ENCODE measurements at regions not wholly inside any gene's neighbourhood (a gene's known extent, or its start where the extent isn't known, plus 50 kb on each side); places are given as distances from the start of the nearest gene placed in this dataset.

GRCh38 chr1:59244891-59245290 is 52.0 kb upstream of the FGGY start:
- Mint-ChIP-seq H3K4me3 (no peak overlapping the region), H3K27ac (no peak overlapping the region), H3K9me3 (peaks cover 0 to 24% (median 10%) of the 10 kb centered on the region in 11 donors), H3K4me1 (peaks cover 0 to 1% (median 0%) of the 10 kb centered on the region in 7 donors), H3K36me3 (peaks cover 0 to 5% (median 0%) of the 10 kb centered on the region in 5 donors), H3K27me3 (peaks cover 0 to 10% (median 0%) of the 10 kb centered on the region in 5 donors)
- no peak overlapping the region for H3K27ac ChIP-seq (ENCODE audit: low read depth, low read length)
- no peak for ATAC-seq
- intact Hi-C loops (cut with micrococcal nuclease), result loop anchor here in 1 of 2 donors (1.0 kb wide), 1 partner anchor 18 kb away; no protein-coding TSS in a partner anchor
- DNase-seq, result no peak
- H3K9me3 ChIP-seq (ENCODE audit: control insufficient read depth in 2 of 3, low read length in 3 of 3), result no peaks in the 10 kb centered on the region
- H3K27me3 ChIP-seq (ENCODE audit: control insufficient read depth in 2 of 2, insufficient read depth in 2 of 2, low read length in 2 of 2), result no peaks in the 10 kb centered on the region
- no peaks in the 10 kb centered on the region for H3K36me3 ChIP-seq (ENCODE audit: control insufficient read depth in 2 of 3, insufficient read depth in 3 of 3, low read length in 3 of 3)
- POLR2A ChIA-PET, result interaction anchor here (0.6 kb wide), 1 partner anchor 1970 kb away, joined by 3 read pairs; no protein-coding TSS in a partner anchor
- H3K4me1 ChIP-seq (ENCODE audit: control insufficient read depth in 2 of 2, insufficient read depth in 2 of 2, low read length in 2 of 2), result no peaks in the 10 kb centered on the region
- CTCF ChIA-PET, result no interaction called here
- H3K4me3 ChIP-seq (ENCODE audit: low read length), result no peak overlapping the region
